ENCODE measurements at regions not wholly inside any gene's neighbourhood (a gene's known extent, or its start where the extent isn't known, plus 50 kb on each side); places are given as distances from the start of the nearest gene placed in this dataset.

DNA sequence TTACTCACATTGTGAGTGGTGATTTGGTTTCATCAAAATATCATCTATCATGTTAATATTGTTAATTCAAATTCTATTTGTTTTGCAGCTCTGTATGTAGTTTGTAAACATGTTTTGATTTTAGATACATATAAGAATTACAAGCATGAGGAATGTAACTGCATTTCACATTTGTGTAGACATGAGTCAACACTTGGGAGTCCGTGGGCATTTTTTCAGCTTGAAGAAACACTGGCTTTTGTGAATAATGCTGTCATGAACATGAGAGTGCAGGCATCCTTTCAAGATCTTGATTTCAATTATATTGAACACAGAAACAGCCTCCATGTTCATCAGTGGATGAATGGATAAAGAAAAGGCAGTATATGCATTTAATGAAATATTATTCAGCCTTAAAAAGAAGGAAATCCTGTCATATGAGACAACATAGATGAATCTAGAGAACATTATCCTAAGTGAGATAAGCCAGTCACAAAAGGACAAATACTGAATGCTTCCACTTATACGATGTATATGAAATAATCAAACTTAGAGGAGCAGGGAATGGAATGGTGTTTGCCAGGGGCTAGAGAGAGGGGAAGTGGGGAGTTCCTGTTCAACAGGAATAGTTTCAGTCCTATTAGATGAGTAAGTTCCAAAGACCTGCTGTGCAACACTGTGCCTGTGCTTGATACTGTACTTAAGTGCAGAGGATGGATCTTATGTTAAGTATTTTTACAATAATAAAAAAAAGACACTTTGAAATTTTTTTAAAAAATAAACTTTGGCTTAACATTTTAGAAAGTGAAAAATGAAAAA, 194.9 kb downstream of the LRATD1 start:
- no peak for TF ChIP-seq CEBPB (IDR thresholded peaks at IDR 0.05)
- TF ChIP-seq, protein P1, sequence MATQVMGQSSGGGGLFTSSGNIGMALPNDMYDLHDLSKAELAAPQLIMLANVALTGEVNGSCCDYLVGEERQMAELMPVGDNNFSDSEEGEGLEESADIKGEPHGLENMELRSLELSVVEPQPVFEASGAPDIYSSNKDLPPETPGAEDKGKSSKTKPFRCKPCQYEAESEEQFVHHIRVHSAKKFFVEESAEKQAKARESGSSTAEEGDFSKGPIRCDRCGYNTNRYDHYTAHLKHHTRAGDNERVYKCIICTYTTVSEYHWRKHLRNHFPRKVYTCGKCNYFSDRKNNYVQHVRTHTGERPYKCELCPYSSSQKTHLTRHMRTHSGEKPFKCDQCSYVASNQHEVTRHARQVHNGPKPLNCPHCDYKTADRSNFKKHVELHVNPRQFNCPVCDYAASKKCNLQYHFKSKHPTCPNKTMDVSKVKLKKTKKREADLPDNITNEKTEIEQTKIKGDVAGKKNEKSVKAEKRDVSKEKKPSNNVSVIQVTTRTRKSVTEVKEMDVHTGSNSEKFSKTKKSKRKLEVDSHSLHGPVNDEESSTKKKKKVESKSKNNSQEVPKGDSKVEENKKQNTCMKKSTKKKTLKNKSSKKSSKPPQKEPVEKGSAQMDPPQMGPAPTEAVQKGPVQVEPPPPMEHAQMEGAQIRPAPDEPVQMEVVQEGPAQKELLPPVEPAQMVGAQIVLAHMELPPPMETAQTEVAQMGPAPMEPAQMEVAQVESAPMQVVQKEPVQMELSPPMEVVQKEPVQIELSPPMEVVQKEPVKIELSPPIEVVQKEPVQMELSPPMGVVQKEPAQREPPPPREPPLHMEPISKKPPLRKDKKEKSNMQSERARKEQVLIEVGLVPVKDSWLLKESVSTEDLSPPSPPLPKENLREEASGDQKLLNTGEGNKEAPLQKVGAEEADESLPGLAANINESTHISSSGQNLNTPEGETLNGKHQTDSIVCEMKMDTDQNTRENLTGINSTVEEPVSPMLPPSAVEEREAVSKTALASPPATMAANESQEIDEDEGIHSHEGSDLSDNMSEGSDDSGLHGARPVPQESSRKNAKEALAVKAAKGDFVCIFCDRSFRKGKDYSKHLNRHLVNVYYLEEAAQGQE (IDR thresholded peaks at IDR 0.05; ENCODE audit: low read depth), result no peak
